Hepatocyte (in vitro differentiated cells): ENCODE measurements at regions not wholly inside any gene's neighbourhood (a gene's known extent, or its start where the extent isn't known, plus 50 kb on each side); places are given as distances from the start of the nearest gene placed in this dataset.

Experiments
- DNase-seq: peaks from one replicate; pipeline ENCODE4 v3.0.0-alpha.2; 2016; ENCODE audit warnings: low spot score
- H2AFZ ChIP-seq: fragments of 200-600 bp; sonication (generic); 2 replicates; pipeline ENCODE4 v1.6.0; 2016; ENCODE audit warnings: antibody characterized with exemption, mild to moderate bottlenecking
- H3K27ac ChIP-seq: fragments of 200-600 bp; sonication (generic); 2 replicates; pipeline ENCODE4 v1.5.1; 2016; ENCODE audit warnings: mild to moderate bottlenecking
- H3K27me3 ChIP-seq: fragments of 200-600 bp; sonication (generic); 2 replicates; pipeline ENCODE4 v1.6.1; 2016
- H3K36me3 ChIP-seq: fragments of 200-600 bp; sonication (generic); replicated peaks from 2 replicates; pipeline ENCODE4 v1.5.1; 2016; ENCODE audit warnings: low read depth; ENCODE audit not compliant: insufficient read depth
- H3K4me1 ChIP-seq: fragments of 200-600 bp; sonication (generic); 2 replicates; pipeline ENCODE4 v1.5.1; 2016; ENCODE audit warnings: mild to moderate bottlenecking, moderate library complexity; ENCODE audit not compliant: insufficient read depth
- H3K4me2 ChIP-seq: fragments of 200-600 bp; sonication (generic); 2 replicates; pipeline ENCODE4 v1.6.0; 2016
- H3K4me3 ChIP-seq: fragments of 200-600 bp; sonication (generic); 2 replicates; pipeline ENCODE4 v1.5.1; 2016; ENCODE audit warnings: mild to moderate bottlenecking
- H3K79me2 ChIP-seq: fragments of 200-600 bp; sonication (generic); 2 replicates; pipeline ENCODE4 v1.6.0; 2017; ENCODE audit warnings: mild to moderate bottlenecking
- H3K9me2 ChIP-seq: fragments of 200-600 bp; sonication (generic); replicated peaks from 2 replicates; pipeline ENCODE4 v1.6.0; 2017; ENCODE audit warnings: mild to moderate bottlenecking; ENCODE audit not compliant: insufficient read depth
- H3K9me3 ChIP-seq: fragments of 200-600 bp; sonication (generic); 2 replicates; pipeline ENCODE4 v1.5.1; 2016; ENCODE audit warnings: low read depth, mild to moderate bottlenecking
- H4K20me1 ChIP-seq: fragments of 200-600 bp; sonication (generic); 2 replicates; pipeline ENCODE4 v1.6.0; 2016; ENCODE audit warnings: mild to moderate bottlenecking; ENCODE audit not compliant: insufficient read depth, poor library complexity, severe bottlenecking
- CTCF ChIP-seq: fragments of 200-600 bp; sonication (generic); IDR thresholded peaks from 2 replicates; pipeline ENCODE4 v1.5.1; 2016; ENCODE audit warnings: antibody characterized with exemption, mild to moderate bottlenecking; ENCODE audit not compliant: poor library complexity
- EZH2 ChIP-seq: fragments of 200-600 bp; sonication (generic); IDR thresholded peaks from 2 replicates; pipeline ENCODE4 v1.6.1; 2016; ENCODE audit warnings: antibody characterized with exemption, mild to moderate bottlenecking, borderline replicate concordance
- EZH2phosphoT487 ChIP-seq: fragments of 200-600 bp; sonication (generic); IDR thresholded peaks from one replicate; pipeline ENCODE4 v1.6.1; 2018; ENCODE audit warnings: antibody characterized with exemption, mild to moderate bottlenecking, low read depth, moderate library complexity; ENCODE audit not compliant: unreplicated experiment, severe bottlenecking
- WGBS: methylation state at CpG from one replicate; pipeline ENCODE4 v1.1.6; 2016; ENCODE audit warnings: low lambda C conversion rate; ENCODE audit errors: missing lambda C conversion rate; 5-methylcytosine and 5-hydroxymethylcytosine counted together

- no peak overlapping the region for H3K27ac ChIP-seq
- H3K27me3 ChIP-seq, result no peaks in the 10 kb centered on the region
- H3K4me3 ChIP-seq, result no peak overlapping the region
- no peak overlapping the region for H3K4me2 ChIP-seq
- no peak for DNase-seq
- no peaks in the 10 kb centered on the region for H3K79me2 ChIP-seq
- H2AFZ ChIP-seq, result no peak overlapping the region
- no peaks in the 10 kb centered on the region for H3K4me1 ChIP-seq
- no peaks in the 10 kb centered on the region for H3K9me3 ChIP-seq
- H3K36me3 ChIP-seq, result no peaks in the 10 kb centered on the region
- TF ChIP-seq CTCF, result no peak
- no peak for TF ChIP-seq EZH2
- TF ChIP-seq EZH2phosphoT487, result no peak
- 72% methylated on average over 3 of the region's 3 CpGs for WGBS
- H3K9me2 ChIP-seq, result no peaks in the 10 kb centered on the region
- no peaks in the 10 kb centered on the region for H4K20me1 ChIP-seq
Measured at GRCh38 chr7:116315803-116316202, 105.5 kb downstream of the TES start.

- peak; percentile 75 for DNase-seq
- no peaks in the 10 kb centered on the region for H3K27me3 ChIP-seq
- no peaks in the 10 kb centered on the region for H3K4me1 ChIP-seq
- no peaks in the 10 kb centered on the region for H3K79me2 ChIP-seq
- H2AFZ ChIP-seq, result peak overlapping the region; percentile 20
- H3K9me3 ChIP-seq, result no peaks in the 10 kb centered on the region
- H3K4me2 ChIP-seq, result no peak overlapping the region
- H3K4me3 ChIP-seq, result no peak overlapping the region
- peak overlapping the region; percentile 71 for H3K27ac ChIP-seq
- H3K9me2 ChIP-seq, result no peaks in the 10 kb centered on the region
- WGBS, result 55% methylated on average over 7 of the region's 7 CpGs
- H4K20me1 ChIP-seq, result no peaks in the 10 kb centered on the region
- no peak for TF ChIP-seq EZH2
- no peak for TF ChIP-seq EZH2phosphoT487
- TF ChIP-seq CTCF, result no peak
- H3K36me3 ChIP-seq, result no peaks in the 10 kb centered on the region
Measured at GRCh38 chr7:116316838-116317628, 106.7 kb downstream of the TES start.

- Histone ChIP-seq H3K36me3 (no peaks in the 10 kb centered on the region), H3K27me3 (no peaks in the 10 kb centered on the region), H3K79me2 (no peaks in the 10 kb centered on the region), H2AFZ (no peak overlapping the region), H4K20me1 (no peaks in the 10 kb centered on the region), H3K4me1 (no peaks in the 10 kb centered on the region), H3K4me3 (no peak overlapping the region), H3K4me2 (no peak overlapping the region), H3K9me2 (no peaks in the 10 kb centered on the region), H3K27ac (peak overlapping the region; percentile 71), H3K9me3 (no peaks in the 10 kb centered on the region)
- no peak for TF ChIP-seq EZH2phosphoT487
- 82% methylated on average over 4 of the region's 4 CpGs for WGBS
- DNase-seq, result no peak
Measured at GRCh38 chr7:116317907-116318306, 107.6 kb downstream of the TES start.

GRCh38 chr7:116322541-116322940 lies 112.2 kb downstream of the TES start:
- no peak overlapping the region for H3K4me3 ChIP-seq
- H3K27me3 ChIP-seq, result no peaks in the 10 kb centered on the region
- H3K9me2 ChIP-seq, result no peaks in the 10 kb centered on the region
- no peaks in the 10 kb centered on the region for H3K9me3 ChIP-seq
- no peaks in the 10 kb centered on the region for H3K4me1 ChIP-seq
- DNase-seq, result no peak
- no peak for TF ChIP-seq EZH2
- no peak for TF ChIP-seq EZH2phosphoT487
- TF ChIP-seq CTCF, result no peak
- H3K36me3 ChIP-seq, result no peaks in the 10 kb centered on the region
- H3K4me2 ChIP-seq, result no peak overlapping the region
- no peaks in the 10 kb centered on the region for H3K79me2 ChIP-seq
- no peak overlapping the region for H3K27ac ChIP-seq
- 72% methylated on average over 2 of the region's 2 CpGs for WGBS
- H4K20me1 ChIP-seq, result no peaks in the 10 kb centered on the region
- no peak overlapping the region for H2AFZ ChIP-seq
